ENCODE measurements at regions not wholly inside any gene's neighbourhood (a gene's known extent, or its start where the extent isn't known, plus 50 kb on each side); places are given as distances from the start of the nearest gene placed in this dataset.

GRCh38 chr10:20709708-20710107 lies 187.4 kb downstream of the NEBL start:
- no peak for TF ChIP-seq MXI1 (IDR thresholded peaks at IDR 0.05; ENCODE audit: borderline replicate concordance, low read depth, low read length)
- TF ChIP-seq, protein P1, sequence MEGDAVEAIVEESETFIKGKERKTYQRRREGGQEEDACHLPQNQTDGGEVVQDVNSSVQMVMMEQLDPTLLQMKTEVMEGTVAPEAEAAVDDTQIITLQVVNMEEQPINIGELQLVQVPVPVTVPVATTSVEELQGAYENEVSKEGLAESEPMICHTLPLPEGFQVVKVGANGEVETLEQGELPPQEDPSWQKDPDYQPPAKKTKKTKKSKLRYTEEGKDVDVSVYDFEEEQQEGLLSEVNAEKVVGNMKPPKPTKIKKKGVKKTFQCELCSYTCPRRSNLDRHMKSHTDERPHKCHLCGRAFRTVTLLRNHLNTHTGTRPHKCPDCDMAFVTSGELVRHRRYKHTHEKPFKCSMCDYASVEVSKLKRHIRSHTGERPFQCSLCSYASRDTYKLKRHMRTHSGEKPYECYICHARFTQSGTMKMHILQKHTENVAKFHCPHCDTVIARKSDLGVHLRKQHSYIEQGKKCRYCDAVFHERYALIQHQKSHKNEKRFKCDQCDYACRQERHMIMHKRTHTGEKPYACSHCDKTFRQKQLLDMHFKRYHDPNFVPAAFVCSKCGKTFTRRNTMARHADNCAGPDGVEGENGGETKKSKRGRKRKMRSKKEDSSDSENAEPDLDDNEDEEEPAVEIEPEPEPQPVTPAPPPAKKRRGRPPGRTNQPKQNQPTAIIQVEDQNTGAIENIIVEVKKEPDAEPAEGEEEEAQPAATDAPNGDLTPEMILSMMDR (conservative IDR thresholded peaks at IDR 0.05; ENCODE audit: low read depth, low read length) = no peak
- TF ChIP-seq RAD21 (IDR thresholded peaks at IDR 0.05; ENCODE audit: low read length) = no peak
- no peak for TF ChIP-seq POLR2A (IDR thresholded peaks at IDR 0.05; ENCODE audit: low read depth, low read length)
- no peak for TF ChIP-seq CEBPB (IDR thresholded peaks at IDR 0.05; ENCODE audit: low read depth, low read length)
- no peak for TF ChIP-seq RFX5 (IDR thresholded peaks at IDR 0.05; ENCODE audit: low read depth, low read length)
- TF ChIP-seq BHLHE40 (IDR thresholded peaks at IDR 0.05; ENCODE audit: low read depth, low read length) = no peak
- TF ChIP-seq MAZ (IDR thresholded peaks at IDR 0.05; ENCODE audit: borderline replicate concordance, low read depth, low read length) = no peak
- TF ChIP-seq, protein P2, sequence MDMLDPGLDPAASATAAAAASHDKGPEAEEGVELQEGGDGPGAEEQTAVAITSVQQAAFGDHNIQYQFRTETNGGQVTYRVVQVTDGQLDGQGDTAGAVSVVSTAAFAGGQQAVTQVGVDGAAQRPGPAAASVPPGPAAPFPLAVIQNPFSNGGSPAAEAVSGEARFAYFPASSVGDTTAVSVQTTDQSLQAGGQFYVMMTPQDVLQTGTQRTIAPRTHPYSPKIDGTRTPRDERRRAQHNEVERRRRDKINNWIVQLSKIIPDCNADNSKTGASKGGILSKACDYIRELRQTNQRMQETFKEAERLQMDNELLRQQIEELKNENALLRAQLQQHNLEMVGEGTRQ (IDR thresholded peaks at IDR 0.05; ENCODE audit: low read depth, low read length) = no peak
- TF ChIP-seq MAFK (IDR thresholded peaks at IDR 0.05; ENCODE audit: low read depth, low read length) = no peak
- TF ChIP-seq FOS (IDR thresholded peaks at IDR 0.05; ENCODE audit: low read depth, low read length) = no peak
- TF ChIP-seq, protein P3, sequence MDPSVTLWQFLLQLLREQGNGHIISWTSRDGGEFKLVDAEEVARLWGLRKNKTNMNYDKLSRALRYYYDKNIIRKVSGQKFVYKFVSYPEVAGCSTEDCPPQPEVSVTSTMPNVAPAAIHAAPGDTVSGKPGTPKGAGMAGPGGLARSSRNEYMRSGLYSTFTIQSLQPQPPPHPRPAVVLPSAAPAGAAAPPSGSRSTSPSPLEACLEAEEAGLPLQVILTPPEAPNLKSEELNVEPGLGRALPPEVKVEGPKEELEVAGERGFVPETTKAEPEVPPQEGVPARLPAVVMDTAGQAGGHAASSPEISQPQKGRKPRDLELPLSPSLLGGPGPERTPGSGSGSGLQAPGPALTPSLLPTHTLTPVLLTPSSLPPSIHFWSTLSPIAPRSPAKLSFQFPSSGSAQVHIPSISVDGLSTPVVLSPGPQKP (IDR thresholded peaks at IDR 0.05; ENCODE audit: borderline replicate concordance, low read depth, low read length) = no peak
- no peak for TF ChIP-seq NFE2L2 (IDR thresholded peaks at IDR 0.05; ENCODE audit: low read depth, low read length)
- TF ChIP-seq SMC3 (IDR thresholded peaks at IDR 0.05; ENCODE audit: low read depth, low read length) = no peak

Data from IMR-90 (cell line).